ENCODE measurements at regions not wholly inside any gene's neighbourhood (a gene's known extent, or its start where the extent isn't known, plus 50 kb on each side); places are given as distances from the start of the nearest gene placed in this dataset.
"Not testable (repeated sequence)": the region's sequence is repeated elsewhere in the genome, so short reads cannot be mapped to it uniquely, and the experiment has no call there.

DNA sequence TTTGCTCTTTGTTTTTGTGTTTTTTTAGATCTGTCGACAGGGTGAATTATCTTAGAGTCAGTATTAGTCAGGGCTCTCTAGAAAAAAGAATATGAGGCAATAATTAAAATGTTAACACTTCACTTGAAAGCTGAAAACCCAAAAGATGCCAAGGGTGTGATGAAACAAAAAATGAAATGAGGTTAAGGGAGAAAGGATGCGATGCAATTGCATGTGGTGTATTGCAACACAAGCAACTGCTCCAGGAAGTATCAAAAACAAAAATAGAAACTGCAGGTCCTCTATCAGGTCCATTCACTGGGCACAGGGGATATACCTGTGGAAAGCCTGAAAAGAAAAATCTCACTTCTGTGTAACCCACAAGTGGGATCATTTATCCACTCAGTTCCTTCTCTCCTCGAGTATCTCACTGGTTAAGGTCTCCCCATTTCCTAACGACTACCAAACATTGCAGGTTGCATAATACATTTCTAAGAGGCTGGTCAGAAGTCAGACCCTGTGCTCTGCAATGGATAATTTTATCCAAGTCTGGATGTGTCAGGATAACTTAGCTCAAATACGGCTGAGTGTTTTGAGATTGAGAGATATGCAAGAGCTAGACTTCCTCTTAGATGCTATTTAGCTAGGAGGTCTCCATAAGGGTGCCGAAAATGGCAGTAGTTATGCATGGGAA lies 257.7 kb upstream of the GJE1 start:
- no peaks in the 10 kb centered on the region for H3K36me3 ChIP-seq (ENCODE audit: control insufficient read depth, insufficient read depth, low read length, severe bottlenecking)
- H3K27me3 ChIP-seq (replicated peaks; ENCODE audit: control insufficient read depth, insufficient read depth, low read length) = no peaks in the 10 kb centered on the region
- peak; percentile 55 for DNase-seq (ENCODE audit: low read depth)
- H3K4me3 ChIP-seq (ENCODE audit: low read length) = peak overlapping the region; percentile 64
- peaks cover 25% of the 10 kb centered on the region for H3K4me1 ChIP-seq (ENCODE audit: control insufficient read depth, insufficient read depth, low read length)
- peak overlapping the region; percentile 51 for H3K9ac ChIP-seq (ENCODE audit: low read length)
- H3K9me3 ChIP-seq (ENCODE audit: control insufficient read depth, low read length) = no peaks in the 10 kb centered on the region

DNA sequence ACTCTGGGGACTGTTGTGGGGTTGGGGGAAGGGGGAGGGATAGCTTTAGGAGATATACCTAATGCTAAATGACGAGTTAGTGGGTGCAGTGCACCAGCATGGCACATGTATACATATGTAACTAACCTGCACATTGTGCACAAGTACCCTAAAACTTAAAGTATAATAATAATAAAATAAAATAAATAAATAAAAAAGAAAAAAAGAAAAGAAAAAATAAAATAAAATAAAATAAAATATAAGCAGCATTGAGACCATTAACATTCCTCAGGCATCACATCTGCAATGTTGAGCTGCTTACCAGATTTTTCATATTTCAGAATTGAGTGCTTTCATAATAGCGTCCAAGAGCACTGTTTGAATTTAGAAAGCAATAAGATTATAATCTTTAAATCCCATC lies 263.2 kb upstream of the GJE1 start:
- H3K36me3 ChIP-seq (ENCODE audit: control insufficient read depth, insufficient read depth, low read length, severe bottlenecking); DNase-seq (ENCODE audit: low read depth); H3K9me3 ChIP-seq (ENCODE audit: control insufficient read depth, low read length); H3K4me3 ChIP-seq (ENCODE audit: low read length); H3K9ac ChIP-seq (ENCODE audit: low read length); H3K27me3 ChIP-seq (replicated peaks; ENCODE audit: control insufficient read depth, insufficient read depth, low read length); H3K4me1 ChIP-seq (ENCODE audit: control insufficient read depth, insufficient read depth, low read length): not testable (repeated sequence)

DNA sequence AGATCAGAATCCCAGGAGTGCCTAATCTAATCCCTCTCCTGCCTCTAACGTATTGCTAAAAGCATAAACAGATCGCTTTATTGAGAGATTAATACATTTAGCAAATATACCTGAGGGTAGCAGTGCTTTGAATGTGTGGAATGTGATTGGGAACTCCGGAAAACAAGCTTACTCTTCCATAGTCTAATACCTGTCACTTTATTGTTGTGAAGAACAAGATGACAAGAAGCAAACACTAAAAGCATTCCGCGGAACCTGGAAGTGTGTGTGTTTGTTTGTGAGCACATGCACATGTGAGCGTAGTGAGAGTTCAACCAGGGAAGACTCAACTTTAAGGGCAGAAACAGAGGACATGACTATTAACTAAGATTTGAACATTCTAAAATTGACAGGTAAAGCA lies 265.0 kb upstream of the GJE1 start:
- no peak for DNase-seq (ENCODE audit: low read depth)
- H3K36me3 ChIP-seq (ENCODE audit: control insufficient read depth, insufficient read depth, low read length, severe bottlenecking) = no peaks in the 10 kb centered on the region
- no peaks in the 10 kb centered on the region for H3K27me3 ChIP-seq (replicated peaks; ENCODE audit: control insufficient read depth, insufficient read depth, low read length)
- H3K4me3 ChIP-seq (ENCODE audit: low read length) = no peak overlapping the region
- H3K4me1 ChIP-seq (ENCODE audit: control insufficient read depth, insufficient read depth, low read length) = no peaks in the 10 kb centered on the region
- H3K9me3 ChIP-seq (ENCODE audit: control insufficient read depth, low read length) = no peaks in the 10 kb centered on the region
- no peak overlapping the region for H3K9ac ChIP-seq (ENCODE audit: low read length)

DNA sequence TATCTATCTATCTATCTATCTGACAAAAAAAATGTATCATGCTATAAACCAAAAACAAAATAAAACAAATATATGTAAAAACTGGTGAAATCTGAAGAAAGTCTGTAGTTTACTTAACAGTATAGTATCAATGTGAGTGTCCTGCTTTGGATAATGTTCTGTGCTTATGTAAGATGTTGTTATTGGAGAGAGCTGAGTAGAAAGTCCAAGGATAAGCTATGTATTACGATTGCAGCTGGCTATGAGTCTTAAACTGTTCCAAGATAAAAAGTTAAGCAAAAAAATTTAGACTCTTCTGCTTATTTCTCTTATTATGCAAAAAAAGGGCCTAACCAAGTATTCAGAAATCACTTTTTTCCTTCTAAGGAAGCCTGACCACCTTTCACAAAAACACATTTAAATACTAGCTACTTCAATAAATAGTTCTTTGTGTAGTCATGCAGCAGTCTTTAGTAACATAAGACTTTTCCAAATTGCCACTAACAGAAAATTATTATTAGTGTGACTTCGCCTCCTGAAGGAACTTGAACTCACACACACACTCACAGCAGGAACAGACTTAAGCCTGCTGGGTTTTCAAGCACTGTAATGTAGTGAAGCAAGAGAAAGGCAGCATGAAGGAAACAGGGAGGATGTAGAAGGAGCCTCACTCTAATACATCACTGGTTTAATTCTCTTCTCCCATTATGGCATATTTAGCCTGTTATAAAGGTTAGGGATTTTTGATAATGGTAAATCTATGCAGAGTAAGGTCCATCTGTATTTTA lies 265.8 kb upstream of the GJE1 start:
- H3K9me3 ChIP-seq (ENCODE audit: control insufficient read depth, low read length) = no peaks in the 10 kb centered on the region
- no peaks in the 10 kb centered on the region for H3K36me3 ChIP-seq (ENCODE audit: control insufficient read depth, insufficient read depth, low read length, severe bottlenecking)
- peak; percentile 47 for DNase-seq (ENCODE audit: low read depth)
- H3K27me3 ChIP-seq (replicated peaks; ENCODE audit: control insufficient read depth, insufficient read depth, low read length) = no peaks in the 10 kb centered on the region
- no peak overlapping the region for H3K9ac ChIP-seq (ENCODE audit: low read length)
- H3K4me1 ChIP-seq (ENCODE audit: control insufficient read depth, insufficient read depth, low read length) = no peaks in the 10 kb centered on the region
- H3K4me3 ChIP-seq (ENCODE audit: low read length) = no peak overlapping the region

DNA sequence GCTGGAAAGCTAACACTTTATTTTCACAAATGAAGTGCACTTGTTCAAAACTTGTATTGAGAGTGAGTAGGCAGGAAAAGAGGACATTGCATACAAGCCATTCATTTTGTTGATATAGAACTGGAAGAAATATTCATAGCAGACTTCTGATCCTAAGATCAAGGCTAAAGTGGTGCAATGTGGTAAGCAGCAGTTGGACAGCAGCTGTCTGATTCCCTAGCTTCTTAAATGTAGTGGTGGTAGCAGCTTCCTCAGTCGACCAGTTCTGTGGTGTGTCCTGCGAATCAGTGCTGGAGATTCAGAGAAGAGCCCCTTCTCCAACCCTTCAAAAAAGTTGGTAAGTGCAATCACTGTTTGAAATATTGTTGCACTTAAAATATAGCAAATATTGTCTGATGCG lies 281.7 kb upstream of the GJE1 start:
- Histone ChIP-seq H3K36me3 (ENCODE audit: control insufficient read depth, insufficient read depth, low read length, severe bottlenecking) (no peaks in the 10 kb centered on the region), H3K4me1 (ENCODE audit: control insufficient read depth, insufficient read depth, low read length) (no peaks in the 10 kb centered on the region), H3K9me3 (ENCODE audit: control insufficient read depth, low read length) (no peaks in the 10 kb centered on the region), H3K9ac (ENCODE audit: low read length) (no peak overlapping the region), H3K27me3 (replicated peaks; ENCODE audit: control insufficient read depth, insufficient read depth, low read length) (no peaks in the 10 kb centered on the region), H3K4me3 (ENCODE audit: low read length) (no peak overlapping the region)
- DNase-seq (ENCODE audit: low read depth) = no peak

DNA sequence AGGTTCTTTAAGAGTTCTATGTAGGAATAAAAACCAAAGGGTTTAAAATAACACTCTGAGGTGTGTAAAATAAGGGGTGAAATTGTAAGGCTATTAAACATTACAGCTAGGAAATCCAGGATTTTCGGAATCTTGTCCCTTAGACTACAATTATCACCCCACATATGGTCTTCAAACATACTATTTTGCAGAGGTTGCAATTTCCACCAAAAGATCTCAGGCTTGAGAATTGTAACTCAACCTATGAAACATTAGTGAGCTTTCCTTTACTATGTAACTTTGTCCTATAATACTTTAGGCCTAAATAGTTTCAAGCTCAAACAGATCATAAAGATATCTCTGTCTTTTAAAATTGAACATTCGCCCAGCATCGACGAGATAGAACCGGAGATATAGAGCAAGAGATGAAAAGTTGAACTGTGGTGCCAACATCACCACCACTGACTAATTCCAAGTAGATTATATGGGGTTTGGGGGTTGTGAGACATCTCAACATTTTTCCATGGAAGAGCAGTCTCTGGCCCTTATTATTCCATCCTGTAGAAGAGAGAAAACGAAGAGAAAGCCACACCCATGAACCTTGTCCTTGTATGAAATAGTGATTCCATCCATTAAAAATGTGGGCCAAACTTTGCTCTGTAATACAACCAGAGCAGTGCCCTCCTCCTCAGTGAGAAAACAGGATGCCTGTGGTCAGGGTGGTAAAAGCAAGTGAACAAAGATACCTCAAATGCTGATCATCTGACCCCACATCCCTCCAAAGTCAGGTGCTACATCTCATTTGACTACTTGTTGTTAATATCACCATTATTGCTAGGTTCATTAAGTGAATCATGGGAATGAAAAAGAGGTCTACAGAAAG lies 284.5 kb upstream of the GJE1 start:
- H3K9ac ChIP-seq (ENCODE audit: low read length) = no peak overlapping the region
- no peaks in the 10 kb centered on the region for H3K36me3 ChIP-seq (ENCODE audit: control insufficient read depth, insufficient read depth, low read length, severe bottlenecking)
- no peak overlapping the region for H3K4me3 ChIP-seq (ENCODE audit: low read length)
- no peaks in the 10 kb centered on the region for H3K4me1 ChIP-seq (ENCODE audit: control insufficient read depth, insufficient read depth, low read length)
- no peak for DNase-seq (ENCODE audit: low read depth)
- no peaks in the 10 kb centered on the region for H3K27me3 ChIP-seq (replicated peaks; ENCODE audit: control insufficient read depth, insufficient read depth, low read length)
- no peaks in the 10 kb centered on the region for H3K9me3 ChIP-seq (ENCODE audit: control insufficient read depth, low read length)

DNA sequence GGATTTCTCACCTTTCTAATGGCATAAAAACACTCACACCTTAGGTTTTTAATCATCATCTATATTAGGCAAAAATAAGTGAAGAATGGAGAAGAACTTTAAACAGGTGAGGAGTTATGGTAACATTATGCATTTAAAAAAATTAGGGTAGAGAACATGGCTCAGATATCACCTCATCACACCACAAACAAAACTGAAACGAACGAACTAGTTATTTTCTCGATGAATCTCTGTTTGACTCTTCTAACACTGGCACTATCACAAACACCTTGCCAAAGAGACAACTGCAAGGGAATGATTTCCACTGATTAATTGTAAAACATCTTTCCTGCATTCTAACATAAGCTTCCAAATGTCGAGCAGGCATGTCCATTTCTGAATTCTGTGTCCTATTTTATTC lies 286.1 kb upstream of the GJE1 start:
- H3K9ac ChIP-seq (ENCODE audit: low read length) = no peak overlapping the region
- no peaks in the 10 kb centered on the region for H3K9me3 ChIP-seq (ENCODE audit: control insufficient read depth, low read length)
- H3K36me3 ChIP-seq (ENCODE audit: control insufficient read depth, insufficient read depth, low read length, severe bottlenecking) = no peaks in the 10 kb centered on the region
- DNase-seq (ENCODE audit: low read depth) = no peak
- H3K27me3 ChIP-seq (replicated peaks; ENCODE audit: control insufficient read depth, insufficient read depth, low read length) = no peaks in the 10 kb centered on the region
- no peak overlapping the region for H3K4me3 ChIP-seq (ENCODE audit: low read length)
- H3K4me1 ChIP-seq (ENCODE audit: control insufficient read depth, insufficient read depth, low read length) = no peaks in the 10 kb centered on the region

DNA sequence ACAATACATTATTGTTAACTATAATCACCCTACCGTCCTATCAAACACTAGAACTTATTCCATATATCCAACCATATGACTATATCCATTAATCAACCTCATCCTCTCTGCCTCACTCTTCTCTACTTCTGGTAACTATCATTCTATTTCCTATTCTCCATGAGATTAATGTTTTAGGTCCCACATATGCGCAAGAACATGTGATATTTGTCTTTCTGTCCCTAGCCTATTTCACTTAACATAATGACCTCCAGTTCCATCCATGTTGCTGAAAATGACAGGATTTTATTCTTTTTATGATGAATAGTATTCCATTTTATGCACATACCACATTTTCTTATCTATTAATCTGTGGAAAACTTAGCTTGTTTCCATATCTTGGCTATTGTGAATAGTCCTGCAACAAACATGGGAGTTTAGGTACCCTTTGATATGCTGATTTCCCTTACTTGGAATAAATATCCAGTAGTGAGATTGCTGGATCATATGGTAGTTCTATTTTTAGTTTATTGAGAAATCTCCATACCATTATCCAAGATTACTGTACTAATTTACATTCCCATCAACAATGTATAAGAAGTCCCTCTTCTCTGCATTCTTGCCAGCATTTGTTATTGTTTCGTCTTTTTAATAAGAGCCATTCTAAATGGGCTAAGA lies 289.4 kb upstream of the GJE1 start:
- H3K4me1 ChIP-seq (ENCODE audit: control insufficient read depth, insufficient read depth, low read length) = no peaks in the 10 kb centered on the region
- H3K4me3 ChIP-seq (ENCODE audit: low read length) = no peak overlapping the region

DNA sequence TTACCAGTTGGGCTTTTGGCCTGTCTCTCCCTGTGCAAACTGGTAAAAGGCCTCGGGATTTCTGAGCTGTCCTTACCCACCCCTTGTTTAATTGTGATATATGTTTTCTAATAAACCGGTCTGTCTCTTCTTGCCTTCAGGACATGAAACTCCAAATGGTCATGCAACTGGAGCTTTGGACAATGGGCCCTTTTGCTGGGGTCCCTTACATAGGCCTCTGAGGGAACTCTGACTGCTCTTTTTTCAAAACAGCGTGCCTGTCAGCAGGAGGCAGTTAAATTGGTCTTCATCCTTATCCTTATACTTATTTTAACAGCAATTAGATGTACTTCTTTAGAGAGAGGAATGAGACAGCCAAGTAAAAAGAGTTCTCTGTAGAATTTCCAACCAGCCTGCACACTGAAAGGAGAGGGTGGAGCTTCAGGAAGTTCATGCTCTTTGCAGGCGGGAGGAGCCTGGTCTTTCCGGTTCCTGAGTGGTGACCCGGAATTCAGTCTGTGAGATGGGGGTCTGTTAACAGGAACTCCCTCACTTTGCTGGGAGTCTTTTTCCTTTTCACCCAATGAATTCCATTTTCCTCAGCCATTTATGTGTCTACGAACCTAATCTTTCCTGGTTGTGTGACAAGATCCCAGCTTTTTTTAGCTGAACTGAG lies 299.6 kb upstream of the GJE1 start:
- no peak for DNase-seq (ENCODE audit: low read depth)
- Histone ChIP-seq H3K9me3 (ENCODE audit: control insufficient read depth, low read length) (no peaks in the 10 kb centered on the region), H3K36me3 (ENCODE audit: control insufficient read depth, insufficient read depth, low read length, severe bottlenecking) (no peaks in the 10 kb centered on the region), H3K4me1 (ENCODE audit: control insufficient read depth, insufficient read depth, low read length) (no peaks in the 10 kb centered on the region), H3K4me3 (ENCODE audit: low read length) (no peak overlapping the region), H3K9ac (ENCODE audit: low read length) (no peak overlapping the region), H3K27me3 (replicated peaks; ENCODE audit: control insufficient read depth, insufficient read depth, low read length) (no peaks in the 10 kb centered on the region)

More for the DNA sequence above, 289.4 kb upstream of the GJE1 start:
- Histone ChIP-seq H3K36me3 (ENCODE audit: control insufficient read depth, insufficient read depth, low read length, severe bottlenecking) (no peaks in the 10 kb centered on the region), H3K9me3 (ENCODE audit: control insufficient read depth, low read length) (no peaks in the 10 kb centered on the region), H3K9ac (ENCODE audit: low read length) (no peak overlapping the region), H3K27me3 (replicated peaks; ENCODE audit: control insufficient read depth, insufficient read depth, low read length) (no peaks in the 10 kb centered on the region)
- DNase-seq (ENCODE audit: low read depth) = no peak

DNA sequence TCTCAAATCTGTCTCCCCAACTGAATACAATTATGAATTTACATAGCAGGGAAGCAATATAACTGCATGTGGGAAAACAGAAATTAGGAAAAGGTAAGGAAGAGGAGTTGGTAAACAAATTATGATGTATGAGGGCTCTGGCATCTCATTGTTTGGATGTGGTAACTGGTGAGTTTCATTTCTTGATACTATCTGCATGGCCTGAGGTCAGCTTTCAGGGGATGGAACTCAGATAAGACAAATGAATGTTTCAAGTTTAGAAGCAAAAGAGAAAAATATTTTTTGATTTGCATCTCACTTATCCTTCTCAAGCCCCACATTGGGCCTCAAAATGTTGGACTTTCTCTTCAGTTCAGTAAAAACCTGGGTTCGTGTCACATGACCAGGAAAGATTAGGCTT lies 302.2 kb upstream of the GJE1 start:
- Histone ChIP-seq H3K9ac (ENCODE audit: low read length) (no peak overlapping the region), H3K4me3 (ENCODE audit: low read length) (no peak overlapping the region), H3K27me3 (replicated peaks; ENCODE audit: control insufficient read depth, insufficient read depth, low read length) (no peaks in the 10 kb centered on the region), H3K36me3 (ENCODE audit: control insufficient read depth, insufficient read depth, low read length, severe bottlenecking) (no peaks in the 10 kb centered on the region), H3K9me3 (ENCODE audit: control insufficient read depth, low read length) (no peaks in the 10 kb centered on the region), H3K4me1 (ENCODE audit: control insufficient read depth, insufficient read depth, low read length) (no peaks in the 10 kb centered on the region)
- DNase-seq (ENCODE audit: low read depth) = no peak

Measured in adipocyte (in vitro differentiated cells).